ENCODE measurements at regions not wholly inside any gene's neighbourhood (a gene's known extent, or its start where the extent isn't known, plus 50 kb on each side); places are given as distances from the start of the nearest gene placed in this dataset.

DNA sequence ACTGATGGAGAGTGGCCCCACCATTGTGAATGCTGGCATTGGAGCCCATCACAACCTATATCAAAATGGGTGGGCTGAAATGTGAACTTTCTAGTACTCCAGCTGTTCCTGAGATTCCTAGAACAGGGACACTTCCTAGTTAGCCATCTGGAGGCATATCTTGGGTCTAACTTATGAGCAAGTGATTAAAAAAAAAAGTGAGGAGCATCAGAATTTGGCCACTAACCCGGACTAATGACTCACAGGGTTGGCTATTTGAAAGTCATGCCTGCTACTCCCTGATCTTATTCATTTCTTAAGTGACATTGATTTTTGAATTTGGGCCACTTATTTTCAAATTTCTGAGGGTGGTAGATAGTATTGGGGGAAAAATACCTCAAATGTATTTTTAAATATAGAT lies 216.6 kb downstream of the HRH4 start:
- no peak for TF ChIP-seq ZNF8 (CRISPR knock-in tag; IDR thresholded peaks at IDR 0.05)
- no peak for TF ChIP-seq CSRNP3 (CRISPR knock-in tag; IDR thresholded peaks at IDR 0.05)
- no peak for TF ChIP-seq PATZ1 (CRISPR knock-in tag; IDR thresholded peaks at IDR 0.05; ENCODE audit: borderline replicate concordance)
- TF ChIP-seq ARNTL (CRISPR knock-in tag; IDR thresholded peaks at IDR 0.05; ENCODE audit: borderline replicate concordance, low read depth), result no peak
- TF ChIP-seq ZNF70 (CRISPR knock-in tag; IDR thresholded peaks at IDR 0.05), result no peak
- TF ChIP-seq, protein P1, sequence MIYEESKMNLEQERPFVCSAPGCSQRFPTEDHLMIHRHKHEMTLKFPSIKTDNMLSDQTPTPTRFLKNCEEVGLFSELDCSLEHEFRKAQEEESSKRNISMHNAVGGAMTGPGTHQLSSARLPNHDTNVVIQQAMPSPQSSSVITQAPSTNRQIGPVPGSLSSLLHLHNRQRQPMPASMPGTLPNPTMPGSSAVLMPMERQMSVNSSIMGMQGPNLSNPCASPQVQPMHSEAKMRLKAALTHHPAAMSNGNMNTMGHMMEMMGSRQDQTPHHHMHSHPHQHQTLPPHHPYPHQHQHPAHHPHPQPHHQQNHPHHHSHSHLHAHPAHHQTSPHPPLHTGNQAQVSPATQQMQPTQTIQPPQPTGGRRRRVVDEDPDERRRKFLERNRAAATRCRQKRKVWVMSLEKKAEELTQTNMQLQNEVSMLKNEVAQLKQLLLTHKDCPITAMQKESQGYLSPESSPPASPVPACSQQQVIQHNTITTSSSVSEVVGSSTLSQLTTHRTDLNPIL (CRISPR knock-in tag; IDR thresholded peaks at IDR 0.05; ENCODE audit: low read depth), result no peak

Data from SK-N-SH treated with all-trans-retinoic acid at 6 μM for 48 hours (cell line).